ENCODE measurements at regions not wholly inside any gene's neighbourhood (a gene's known extent, or its start where the extent isn't known, plus 50 kb on each side); places are given as distances from the start of the nearest gene placed in this dataset.

DNA sequence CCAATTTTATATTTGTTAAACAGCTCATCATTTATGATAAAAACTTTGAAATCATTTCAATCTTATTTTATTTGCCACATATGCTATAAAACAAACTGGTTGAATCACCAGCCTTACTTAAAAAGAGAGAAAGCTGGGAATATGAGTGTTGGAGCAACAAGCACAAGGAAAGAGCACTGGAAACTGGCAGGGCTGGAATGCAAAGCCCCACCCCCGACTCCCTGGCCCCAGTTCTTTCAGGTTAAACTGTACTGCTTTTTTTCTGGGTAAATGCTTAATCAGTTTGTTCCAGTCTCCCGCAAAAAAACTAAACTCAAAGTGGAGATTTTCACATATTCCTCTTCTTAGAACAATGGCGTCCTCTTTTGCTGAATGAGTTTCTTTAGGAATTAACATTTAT is 433.8 kb upstream of the NOX3 start:
- Histone ChIP-seq H3K4me3 (no peak overlapping the region), H3K36me3 (no peaks in the 10 kb centered on the region), H3K27ac (replicated peaks in 1 of 4) (no peak overlapping the region), H3K27me3 (no peaks in the 10 kb centered on the region), H3K4me1 (no peaks in the 10 kb centered on the region), H3K9me3 (no peaks in the 10 kb centered on the region)
- 80% methylated on average over 3 of the region's 3 CpGs for WGBS
- intact Hi-C loops (cut with DNase I), result no loop called here
- TF ChIP-seq EP300 (IDR thresholded peaks at IDR 0.05) (no peak), CTCF (IDR thresholded peaks at IDR 0.05) (no peak), POLR2A (IDR thresholded peaks at IDR 0.05; ENCODE audit: low read depth) (no peak), POLR2AphosphoS5 (IDR thresholded peaks at IDR 0.05) (no peak)
- no peak for DNase-seq (ENCODE audit: extremely low spot score)

DNA sequence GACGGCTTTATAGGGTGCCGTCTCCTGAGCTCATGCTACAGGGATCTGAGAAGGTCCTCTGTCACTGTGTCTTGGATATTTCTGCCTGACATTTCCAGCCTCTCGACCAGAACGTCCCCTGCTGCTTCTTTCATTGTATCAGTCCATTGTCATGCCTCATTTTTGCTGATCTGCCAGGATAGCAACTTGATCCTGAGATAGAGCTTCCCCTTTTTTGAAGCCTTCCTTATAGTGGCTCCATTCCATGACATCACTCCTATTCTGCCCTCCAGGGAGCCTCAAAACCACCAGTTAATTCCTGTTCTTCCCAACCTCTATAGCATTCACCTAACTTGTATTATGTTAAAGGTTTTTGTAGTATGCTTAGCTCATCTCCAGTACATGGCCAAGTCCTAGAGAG is 431.8 kb upstream of the NOX3 start:
- intact Hi-C loops (cut with DNase I), result no loop called here
- TF ChIP-seq EP300 (IDR thresholded peaks at IDR 0.05) (no peak), POLR2AphosphoS5 (IDR thresholded peaks at IDR 0.05) (no peak), POLR2A (IDR thresholded peaks at IDR 0.05; ENCODE audit: low read depth) (no peak), CTCF (IDR thresholded peaks at IDR 0.05) (no peak)

DNA sequence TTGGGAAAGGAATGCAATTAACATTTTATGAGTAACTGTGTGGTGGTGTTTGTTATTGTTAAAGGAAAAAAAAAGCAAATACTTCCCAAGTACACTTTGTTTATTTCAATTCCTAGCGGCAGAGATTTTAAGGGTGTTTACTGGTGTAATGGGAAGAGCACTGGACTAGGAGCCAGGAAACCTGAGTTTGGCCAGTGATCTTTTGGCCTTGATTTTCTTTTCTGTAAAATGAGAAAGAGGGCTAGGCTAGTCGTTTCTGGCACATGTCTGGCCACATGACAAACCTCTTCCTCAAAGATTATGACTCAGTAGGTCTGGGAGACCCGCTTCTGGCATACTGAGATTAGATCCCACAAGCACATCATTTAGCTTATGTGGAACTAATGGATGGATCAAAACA is 428.1 kb upstream of the NOX3 start:
- WGBS, result 56% methylated on average over 3 of the region's 3 CpGs
- no peak for DNase-seq (ENCODE audit: extremely low spot score)
- no peak overlapping the region for H3K4me3 ChIP-seq
- no peaks in the 10 kb centered on the region for H3K36me3 ChIP-seq
- no peaks in the 10 kb centered on the region for H3K9me3 ChIP-seq
- intact Hi-C loops (cut with DNase I), result no loop called here
- TF ChIP-seq POLR2A (IDR thresholded peaks at IDR 0.05; ENCODE audit: low read depth) (no peak), EP300 (IDR thresholded peaks at IDR 0.05) (no peak)
- peak overlapping the region in 2 of 4 donors; percentile 8 to 54 for H3K27ac ChIP-seq (replicated peaks in 1 of 4)
- peaks cover 3 to 22% (median 10%) of the 10 kb centered on the region in 4 donors for H3K4me1 ChIP-seq
- H3K27me3 ChIP-seq, result no peaks in the 10 kb centered on the region

More for the DNA sequence above, 431.8 kb upstream of the NOX3 start:
- no peaks in the 10 kb centered on the region for H3K27me3 ChIP-seq
- H3K9me3 ChIP-seq, result no peaks in the 10 kb centered on the region
- peaks cover 3 to 16% (median 9%) of the 10 kb centered on the region in 4 donors for H3K4me1 ChIP-seq
- DNase-seq (ENCODE audit: extremely low spot score), result no peak
- 88% methylated on average over 4 of the region's 4 CpGs for WGBS
- no peaks in the 10 kb centered on the region for H3K36me3 ChIP-seq
- no peak overlapping the region for H3K27ac ChIP-seq (replicated peaks in 1 of 4)
- H3K4me3 ChIP-seq, result no peak overlapping the region

- intact Hi-C loops (cut with DNase I), result no loop called here
- peak overlapping the region in 2 of 4 donors; percentile 6 to 8 for H3K27ac ChIP-seq (replicated peaks in 1 of 4)
Measured at GRCh38 chr6:155883334-155883731, 427.7 kb upstream of the NOX3 start.

More at GRCh38 chr6:155883334-155883731, 427.7 kb upstream of the NOX3 start:
- peak in 1 of 3 experiments; percentile 2 for TF ChIP-seq CTCF (IDR thresholded peaks at IDR 0.05)
- no peak for TF ChIP-seq EP300 (IDR thresholded peaks at IDR 0.05)
- no peak for TF ChIP-seq POLR2AphosphoS5 (IDR thresholded peaks at IDR 0.05)
- no peak for TF ChIP-seq POLR2A (IDR thresholded peaks at IDR 0.05; ENCODE audit: low read depth)
- H3K9me3 ChIP-seq, result no peaks in the 10 kb centered on the region
- no peaks in the 10 kb centered on the region for H3K27me3 ChIP-seq
- H3K4me1 ChIP-seq, result peaks cover 3 to 22% (median 10%) of the 10 kb centered on the region in 4 donors
- H3K36me3 ChIP-seq, result no peaks in the 10 kb centered on the region
- no peak overlapping the region for H3K4me3 ChIP-seq
- no peak for DNase-seq (ENCODE audit: extremely low spot score)

Measured in esophagus muscularis mucosa (tissue), 4 donors.